IPS-20b (cell line): ENCODE measurements at regions not wholly inside any gene's neighbourhood (a gene's known extent, or its start where the extent isn't known, plus 50 kb on each side); places are given as distances from the start of the nearest gene placed in this dataset.

ENCODE experiments used
- H3K27ac ChIP-seq: one replicate; pipeline ENCODE4 v1.5.1; 2013; ENCODE audit warnings: low read length
- H3K27me3 ChIP-seq: 2 replicates; pipeline ENCODE4 v1.6.1; 2013; ENCODE audit warnings: mild to moderate bottlenecking, low read length, inconsistent platforms; ENCODE audit not compliant: insufficient read depth
- H3K36me3 ChIP-seq: 2 replicates; pipeline ENCODE4 v1.6.1; 2013; ENCODE audit warnings: low read depth, mild to moderate bottlenecking, inconsistent platforms, low read length, moderate library complexity; ENCODE audit not compliant: insufficient read depth
- H3K4me1 ChIP-seq: 2 replicates; pipeline ENCODE4 v1.6.1; 2013; ENCODE audit warnings: mild to moderate bottlenecking, control low read depth, inconsistent platforms, low read length, moderate library complexity; ENCODE audit not compliant: insufficient read depth
- H3K4me3 ChIP-seq: 2 replicates; pipeline ENCODE4 v1.5.1; 2013; ENCODE audit warnings: mild to moderate bottlenecking, low read length, inconsistent platforms
- H3K9ac ChIP-seq: 2 replicates; pipeline ENCODE4 v1.6.1; 2013; ENCODE audit warnings: low read depth, mild to moderate bottlenecking, inconsistent platforms, low read length, moderate library complexity
- H3K9me3 ChIP-seq: 2 replicates; pipeline ENCODE4 v1.6.1; 2013; ENCODE audit warnings: mild to moderate bottlenecking, low read depth, low read length, inconsistent platforms; ENCODE audit not compliant: insufficient read depth

- Histone ChIP-seq H3K27ac (no peak overlapping the region), H3K4me1 (peaks cover 13% of the 10 kb centered on the region; the same call in 1 of the 2 replicates), H3K27me3 (no peaks in the 10 kb centered on the region), H3K36me3 (no peaks in the 10 kb centered on the region), H3K9ac (no peak overlapping the region), H3K4me3 (no peak overlapping the region), H3K9me3 (peaks cover 3% of the 10 kb centered on the region; the same call in 1 of the 2 replicates)
Measured at GRCh38 chr4:138907174-138907573, 108.4 kb upstream of the NOCT start.

GRCh38 chr4:138904793-138905192 is 110.8 kb upstream of the NOCT start:
- H3K36me3 ChIP-seq = no peaks in the 10 kb centered on the region
- no peak overlapping the region for H3K27ac ChIP-seq
- no peaks in the 10 kb centered on the region for H3K27me3 ChIP-seq
- no peak overlapping the region for H3K9ac ChIP-seq
- no peak overlapping the region for H3K4me3 ChIP-seq
- H3K9me3 ChIP-seq = peaks cover 3% of the 10 kb centered on the region; the same call in 1 of the 2 replicates
- H3K4me1 ChIP-seq = peaks cover 5% of the 10 kb centered on the region; the same call in 1 of the 2 replicates

- no peaks in the 10 kb centered on the region for H3K4me1 ChIP-seq
Measured at GRCh38 chr4:138903185-138903584, 112.4 kb upstream of the NOCT start.

GRCh38 chr4:138902705-138903104 is 112.9 kb upstream of the NOCT start:
- Histone ChIP-seq H3K9ac (no peak overlapping the region), H3K4me1 (no peaks in the 10 kb centered on the region), H3K4me3 (no peak overlapping the region), H3K27ac (no peak overlapping the region), H3K27me3 (no peaks in the 10 kb centered on the region), H3K36me3 (no peaks in the 10 kb centered on the region), H3K9me3 (peaks cover 3% of the 10 kb centered on the region; the same call in 1 of the 2 replicates)

More at GRCh38 chr4:138903185-138903584, 112.4 kb upstream of the NOCT start:
- Histone ChIP-seq H3K9me3 (peaks cover 3% of the 10 kb centered on the region; the same call in 1 of the 2 replicates), H3K27me3 (no peaks in the 10 kb centered on the region), H3K27ac (no peak overlapping the region), H3K9ac (no peak overlapping the region), H3K4me3 (no peak overlapping the region), H3K36me3 (no peaks in the 10 kb centered on the region)

- Histone ChIP-seq H3K4me3 (no peak overlapping the region), H3K9me3 (peaks cover 3% of the 10 kb centered on the region; the same call in 1 of the 2 replicates), H3K9ac (no peak overlapping the region), H3K27ac (no peak overlapping the region), H3K4me1 (no peaks in the 10 kb centered on the region), H3K27me3 (no peaks in the 10 kb centered on the region), H3K36me3 (no peaks in the 10 kb centered on the region)
Measured at GRCh38 chr4:138901177-138901576, 114.4 kb upstream of the NOCT start.

GRCh38 chr4:138899999-138900398 is 115.6 kb upstream of the NOCT start:
- no peaks in the 10 kb centered on the region for H3K27me3 ChIP-seq
- H3K27ac ChIP-seq = no peak overlapping the region

GRCh38 chr4:138898282-138898681 is 117.3 kb upstream of the NOCT start:
- no peak overlapping the region for H3K4me3 ChIP-seq
- H3K27me3 ChIP-seq = no peaks in the 10 kb centered on the region
- no peaks in the 10 kb centered on the region for H3K36me3 ChIP-seq
- no peaks in the 10 kb centered on the region for H3K4me1 ChIP-seq
- H3K9me3 ChIP-seq = no peaks in the 10 kb centered on the region
- no peak overlapping the region for H3K9ac ChIP-seq
- H3K27ac ChIP-seq = no peak overlapping the region

More at GRCh38 chr4:138899999-138900398, 115.6 kb upstream of the NOCT start:
- Histone ChIP-seq H3K9ac (no peak overlapping the region), H3K4me1 (no peaks in the 10 kb centered on the region), H3K4me3 (no peak overlapping the region), H3K9me3 (no peaks in the 10 kb centered on the region), H3K36me3 (no peaks in the 10 kb centered on the region)

- Histone ChIP-seq H3K4me3 (no peak overlapping the region), H3K9ac (no peak overlapping the region), H3K27ac (no peak overlapping the region)
Measured at GRCh38 chr4:138897811-138898226, 117.8 kb upstream of the NOCT start.

GRCh38 chr4:138894709-138895108 is 120.9 kb upstream of the NOCT start:
- Histone ChIP-seq H3K4me3 (no peak overlapping the region), H3K4me1 (peaks cover 17% of the 10 kb centered on the region; the same call in 1 of the 2 replicates)

More at GRCh38 chr4:138897811-138898226, 117.8 kb upstream of the NOCT start:
- Histone ChIP-seq H3K36me3 (no peaks in the 10 kb centered on the region), H3K9me3 (no peaks in the 10 kb centered on the region), H3K27me3 (no peaks in the 10 kb centered on the region), H3K4me1 (no peaks in the 10 kb centered on the region)

GRCh38 chr4:138894011-138894410 is 121.6 kb upstream of the NOCT start:
- Histone ChIP-seq H3K27ac (no peak overlapping the region), H3K9me3 (no peaks in the 10 kb centered on the region), H3K9ac (no peak overlapping the region), H3K4me1 (peaks cover 20% of the 10 kb centered on the region; the same call in 1 of the 2 replicates), H3K27me3 (no peaks in the 10 kb centered on the region), H3K36me3 (no peaks in the 10 kb centered on the region), H3K4me3 (no peak overlapping the region)

More at GRCh38 chr4:138894709-138895108, 120.9 kb upstream of the NOCT start:
- H3K27ac ChIP-seq = no peak overlapping the region
- H3K36me3 ChIP-seq = no peaks in the 10 kb centered on the region
- no peak overlapping the region for H3K9ac ChIP-seq
- no peaks in the 10 kb centered on the region for H3K27me3 ChIP-seq
- no peaks in the 10 kb centered on the region for H3K9me3 ChIP-seq

GRCh38 chr4:138892483-138893407 is 122.8 kb upstream of the NOCT start:
- Histone ChIP-seq H3K27ac (no peak overlapping the region), H3K36me3 (no peaks in the 10 kb centered on the region), H3K27me3 (no peaks in the 10 kb centered on the region), H3K9me3 (peaks cover 2% of the 10 kb centered on the region), H3K9ac (no peak overlapping the region), H3K4me3 (no peak overlapping the region), H3K4me1 (peaks cover 20% of the 10 kb centered on the region; the same call in 1 of the 2 replicates)

- no peaks in the 10 kb centered on the region for H3K36me3 ChIP-seq
- H3K4me1 ChIP-seq = peaks cover 20% of the 10 kb centered on the region; the same call in 1 of the 2 replicates
- H3K27ac ChIP-seq = no peak overlapping the region
- no peak overlapping the region for H3K9ac ChIP-seq
- no peaks in the 10 kb centered on the region for H3K27me3 ChIP-seq
- H3K4me3 ChIP-seq = no peak overlapping the region
- peaks cover 10% of the 10 kb centered on the region for H3K9me3 ChIP-seq
Measured at GRCh38 chr4:138891631-138892031, 124.0 kb upstream of the NOCT start.
